Panc1 (cell line): ENCODE measurements at regions not wholly inside any gene's neighbourhood (a gene's known extent, or its start where the extent isn't known, plus 50 kb on each side); places are given as distances from the start of the nearest gene placed in this dataset.

ENCODE experiments used
- ATAC-seq: fragments of 200-7000 bp; cut with Tn5 transposase; 2 replicates; pipeline ENCODE4 v1.9.1; 2020; ENCODE audit warnings: mild to moderate bottlenecking, moderate library complexity
- BruUV-seq: library from RNA; stranded (reverse); fragments of 400-500 nt; replicated peaks from 2 replicates; lab custom pipeline; 2021; lab: Mats Ljungman, UMichigan
- CTCF ChIA-PET: fragments of 300-600 bp; sonication (Branson Sonifier 250); formaldehyde crosslinking; loops from one replicate; lab custom pipeline; 2022; ENCODE audit warnings: antibody characterized with exemption; lab: Charles Lee
- POLR2A ChIA-PET: fragments of 300-600 bp; sonication (Branson Sonifier 250); formaldehyde crosslinking; loops from one replicate; lab custom pipeline; 2022; ENCODE audit warnings: antibody characterized with exemption; lab: Charles Lee
- DNase-seq: peaks from one replicate; pipeline ENCODE4 v3.0.0-alpha.2; 2010; ENCODE audit warnings: low read depth, low spot score
- H3K27ac ChIP-seq: 2 replicates; pipeline ENCODE4 v1.5.1; 2011; ENCODE audit warnings: mild to moderate bottlenecking, low read length, inconsistent platforms
- H3K27me3 ChIP-seq: fragments of 200-500 bp; sonication (Bioruptor generic); 2 replicates; pipeline ENCODE4 v1.6.0; 2014; ENCODE audit warnings: low read length, inconsistent platforms; ENCODE audit not compliant: control insufficient read depth, insufficient read depth
- H3K36me3 ChIP-seq: fragments of 200-500 bp; sonication (Bioruptor generic); 2 replicates; pipeline ENCODE4 v1.5.1; 2014; ENCODE audit warnings: inconsistent platforms, mild to moderate bottlenecking, low read length, moderate library complexity; ENCODE audit not compliant: control insufficient read depth, insufficient read depth
- H3K4me1 ChIP-seq: 2 replicates; pipeline ENCODE4 v1.5.1; 2011; ENCODE audit warnings: inconsistent platforms, mild to moderate bottlenecking, low read length, moderate library complexity; ENCODE audit not compliant: control insufficient read depth, insufficient read depth
- H3K4me3 ChIP-seq, 2 experiments: 2 replicates each; pipeline ENCODE4 v1.5.1; 2011 to 2012; ENCODE audit warnings: low read depth in 2 of 2, low read length in 2 of 2, mild to moderate bottlenecking in 2 of 2, inconsistent platforms in 1 of 2, moderate library complexity in 1 of 2
- H3K9me3 ChIP-seq: fragments of 200-500 bp; sonication (Bioruptor generic); 2 replicates; pipeline ENCODE4 v1.5.1; 2014; ENCODE audit warnings: low read depth, mild to moderate bottlenecking, inconsistent platforms, low read length, moderate library complexity; ENCODE audit not compliant: control insufficient read depth, insufficient read depth
- POLR2AphosphoS5 ChIP-seq: IDR thresholded peaks from 2 replicates; pipeline ENCODE4 v1.6.1; 2012; ENCODE audit warnings: mild to moderate bottlenecking, low read depth, low read length, moderate library complexity
- REST ChIP-seq, 2 experiments: IDR thresholded peaks; 2 replicates each; pipeline ENCODE4 v1.6.1; 2011 to 2012; ENCODE audit warnings: low read depth in 2 of 2, control low read depth in 1 of 2, low read length in 1 of 2, mild to moderate bottlenecking in 1 of 2, moderate library complexity in 1 of 2; ENCODE audit not compliant: insufficient read depth in 1 of 2
- SIN3A ChIP-seq: IDR thresholded peaks from 2 replicates; pipeline ENCODE4 v1.6.1; 2012; ENCODE audit warnings: low read depth, mild to moderate bottlenecking, low read length, moderate library complexity, borderline replicate concordance; ENCODE audit not compliant: insufficient read depth
- TCF7L2 ChIP-seq: IDR thresholded peaks from 2 replicates; pipeline ENCODE4 v1.6.1; 2011; ENCODE audit warnings: mild to moderate bottlenecking, low read depth, low read length, inconsistent platforms
- in situ Hi-C: cut with HindIII; loops from 2 replicates; pipeline ENCODE4 v1.10.0; 2016; ENCODE audit warnings: low sequenced_read_pairs, low pct_unique_long_range_greater_than_20kb
- intact Hi-C: fragments of 100-400 bp; cut with micrococcal nuclease; formaldehyde crosslinking; loops from one replicate; pipeline ENCODE4 v1.10.0; 2022; ENCODE audit not compliant: unreplicated experiment
- TF ChIP-seq, protein P1 (sequence below): fragments of 450-650 bp; IDR thresholded peaks from 2 replicates; pipeline ENCODE4 v1.5.1; 2017; ENCODE audit warnings: mild to moderate bottlenecking

GRCh38 chrX:139207655-139208054, 322.9 kb upstream of the F9 start:
- BruUV-seq = no TSS peak
- Histone ChIP-seq H3K27ac (no peak overlapping the region), H3K36me3 (no peaks in the 10 kb centered on the region), H3K4me1 (no peaks in the 10 kb centered on the region; the same call in 1 of the 2 replicates), H3K4me3 (no peak overlapping the region), H3K9me3 (no peaks in the 10 kb centered on the region), H3K27me3 (peaks cover 12% of the 10 kb centered on the region)
- in situ Hi-C loops (no loop called here), intact Hi-C loops (loop anchor here (10.0 kb wide), 1 partner anchor 347 kb away; no protein-coding TSS in a partner anchor)
- ChIA-PET POLR2A (no interaction called here), CTCF (no interaction called here)
- DNase-seq (no peak), ATAC-seq (no peak)
- TF ChIP-seq TCF7L2 (no peak), SIN3A (no peak), REST (IDR thresholded peaks at IDR 0.05; ENCODE audit: insufficient read depth in 1 of 2, low read depth in 2 of 2, low read length in 1 of 2) (no peak), POLR2AphosphoS5 (no peak)
- TF ChIP-seq, protein P1, sequence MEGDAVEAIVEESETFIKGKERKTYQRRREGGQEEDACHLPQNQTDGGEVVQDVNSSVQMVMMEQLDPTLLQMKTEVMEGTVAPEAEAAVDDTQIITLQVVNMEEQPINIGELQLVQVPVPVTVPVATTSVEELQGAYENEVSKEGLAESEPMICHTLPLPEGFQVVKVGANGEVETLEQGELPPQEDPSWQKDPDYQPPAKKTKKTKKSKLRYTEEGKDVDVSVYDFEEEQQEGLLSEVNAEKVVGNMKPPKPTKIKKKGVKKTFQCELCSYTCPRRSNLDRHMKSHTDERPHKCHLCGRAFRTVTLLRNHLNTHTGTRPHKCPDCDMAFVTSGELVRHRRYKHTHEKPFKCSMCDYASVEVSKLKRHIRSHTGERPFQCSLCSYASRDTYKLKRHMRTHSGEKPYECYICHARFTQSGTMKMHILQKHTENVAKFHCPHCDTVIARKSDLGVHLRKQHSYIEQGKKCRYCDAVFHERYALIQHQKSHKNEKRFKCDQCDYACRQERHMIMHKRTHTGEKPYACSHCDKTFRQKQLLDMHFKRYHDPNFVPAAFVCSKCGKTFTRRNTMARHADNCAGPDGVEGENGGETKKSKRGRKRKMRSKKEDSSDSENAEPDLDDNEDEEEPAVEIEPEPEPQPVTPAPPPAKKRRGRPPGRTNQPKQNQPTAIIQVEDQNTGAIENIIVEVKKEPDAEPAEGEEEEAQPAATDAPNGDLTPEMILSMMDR = no peak

GRCh38 chrX:139206914-139207313, 323.6 kb upstream of the F9 start:
- no peak for TF ChIP-seq TCF7L2
- no peak for TF ChIP-seq SIN3A
- TF ChIP-seq POLR2AphosphoS5 = no peak
- TF ChIP-seq REST (IDR thresholded peaks at IDR 0.05; ENCODE audit: insufficient read depth in 1 of 2, low read depth in 2 of 2, low read length in 1 of 2) = no peak
- TF ChIP-seq, protein P1 = no peak
- ChIA-PET CTCF (no interaction called here), POLR2A (no interaction called here)
- intact Hi-C loops (loop anchor here (10.0 kb wide), 1 partner anchor 348 kb away; no protein-coding TSS in a partner anchor), in situ Hi-C loops (no loop called here)
- ATAC-seq (no peak), DNase-seq (no peak)
- Histone ChIP-seq H3K9me3 (no peaks in the 10 kb centered on the region), H3K27ac (no peak overlapping the region), H3K4me1 (no peaks in the 10 kb centered on the region; the same call in 1 of the 2 replicates), H3K27me3 (peaks cover 18% of the 10 kb centered on the region), H3K36me3 (no peaks in the 10 kb centered on the region), H3K4me3 (no peak overlapping the region)
- no TSS peak for BruUV-seq
